22Rv1 (cell line): ENCODE measurements at regions not wholly inside any gene's neighbourhood (a gene's known extent, or its start where the extent isn't known, plus 50 kb on each side); places are given as distances from the start of the nearest gene placed in this dataset.
"Not testable (repeated sequence)": the region's sequence is repeated elsewhere in the genome, so short reads cannot be mapped to it uniquely, and the experiment has no call there.

ENCODE experiments used
- ZFX ChIP-seq: fragments of 450-650 bp; IDR thresholded peaks from 2 replicates; pipeline ENCODE4 v1.6.1; 2017; ENCODE audit warnings: antibody characterized with exemption, borderline replicate concordance
- TF ChIP-seq, protein P1 (sequence below): fragments of 450-650 bp; IDR thresholded peaks from 2 replicates; pipeline ENCODE4 v1.5.1; 2017; ENCODE audit warnings: mild to moderate bottlenecking

DNA sequence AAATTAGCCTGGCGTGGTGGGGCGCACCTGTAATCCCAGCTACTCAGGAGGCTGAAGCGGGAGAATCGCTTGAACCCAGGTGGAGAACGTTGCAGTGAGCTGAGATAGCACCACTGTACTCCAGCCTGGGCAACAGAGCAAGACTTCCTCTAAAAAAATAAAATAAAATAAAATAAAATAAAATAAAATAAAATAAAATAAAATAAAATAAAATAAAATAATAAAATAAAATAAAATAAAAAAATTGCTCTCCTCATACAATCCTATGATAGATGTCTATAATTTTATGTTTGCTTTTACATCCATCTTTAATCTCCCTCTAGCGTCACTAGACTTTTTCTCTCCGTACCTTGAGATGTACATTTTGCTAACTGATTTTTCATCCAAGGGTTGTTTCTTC lies 51.8 kb upstream of the CPSF6 start:
- TF ChIP-seq, protein P1, sequence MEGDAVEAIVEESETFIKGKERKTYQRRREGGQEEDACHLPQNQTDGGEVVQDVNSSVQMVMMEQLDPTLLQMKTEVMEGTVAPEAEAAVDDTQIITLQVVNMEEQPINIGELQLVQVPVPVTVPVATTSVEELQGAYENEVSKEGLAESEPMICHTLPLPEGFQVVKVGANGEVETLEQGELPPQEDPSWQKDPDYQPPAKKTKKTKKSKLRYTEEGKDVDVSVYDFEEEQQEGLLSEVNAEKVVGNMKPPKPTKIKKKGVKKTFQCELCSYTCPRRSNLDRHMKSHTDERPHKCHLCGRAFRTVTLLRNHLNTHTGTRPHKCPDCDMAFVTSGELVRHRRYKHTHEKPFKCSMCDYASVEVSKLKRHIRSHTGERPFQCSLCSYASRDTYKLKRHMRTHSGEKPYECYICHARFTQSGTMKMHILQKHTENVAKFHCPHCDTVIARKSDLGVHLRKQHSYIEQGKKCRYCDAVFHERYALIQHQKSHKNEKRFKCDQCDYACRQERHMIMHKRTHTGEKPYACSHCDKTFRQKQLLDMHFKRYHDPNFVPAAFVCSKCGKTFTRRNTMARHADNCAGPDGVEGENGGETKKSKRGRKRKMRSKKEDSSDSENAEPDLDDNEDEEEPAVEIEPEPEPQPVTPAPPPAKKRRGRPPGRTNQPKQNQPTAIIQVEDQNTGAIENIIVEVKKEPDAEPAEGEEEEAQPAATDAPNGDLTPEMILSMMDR: not testable (repeated sequence)
- TF ChIP-seq ZFX: not testable (repeated sequence)
